ENCODE measurements at regions not wholly inside any gene's neighbourhood (a gene's known extent, or its start where the extent isn't known, plus 50 kb on each side); places are given as distances from the start of the nearest gene placed in this dataset.

DNA sequence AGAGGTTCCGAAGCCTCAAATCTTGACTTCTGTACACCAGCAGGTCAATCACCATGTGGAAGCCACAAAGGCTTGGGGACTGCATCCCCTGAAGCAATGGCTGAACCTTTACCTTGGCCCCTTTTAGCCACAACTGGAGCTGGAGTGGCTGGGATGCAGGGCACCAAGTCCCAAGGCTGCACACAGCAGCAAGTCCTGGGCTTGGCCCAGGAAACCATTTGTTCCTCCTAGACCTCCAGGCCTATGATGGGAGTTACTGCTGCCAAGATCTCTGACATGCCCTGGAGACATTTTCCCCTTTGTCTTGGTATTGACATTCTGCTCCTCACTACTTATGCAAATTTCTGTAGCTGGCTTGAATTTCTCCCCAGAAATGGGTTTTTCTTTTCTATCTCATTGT is 285.9 kb downstream of the ASXL3 start:
- TF ChIP-seq CTCF (IDR thresholded peaks at IDR 0.05; ENCODE audit: low read depth, low read length) (no peak), EZH2phosphoT487 (IDR thresholded peaks at IDR 0.05; ENCODE audit: low read depth) (no peak)

Measured in OCI-LY3 (cell line).